Calu3 (cell line): ENCODE measurements at regions not wholly inside any gene's neighbourhood (a gene's known extent, or its start where the extent isn't known, plus 50 kb on each side); places are given as distances from the start of the nearest gene placed in this dataset.

ENCODE experiments used
- BruUV-seq: library from RNA; stranded (reverse); fragments of 400-500 nt; replicated peaks from 2 replicates; lab custom pipeline; 2021; lab: Mats Ljungman, UMichigan
- CTCF ChIA-PET: fragments of 300-600 bp; sonication (Branson Sonifier 250); formaldehyde crosslinking; loops from one replicate; lab custom pipeline; 2022; ENCODE audit warnings: antibody characterized with exemption; lab: Charles Lee
- DNase-seq: peaks from one replicate; pipeline ENCODE4 v3.0.0; 2022
- H3K27ac Mint-ChIP-seq: one replicate; pipeline ENCODE4 v1.8.0; 2022; ENCODE audit warnings: mixed read lengths; ENCODE audit not compliant: unreplicated experiment
- H3K27me3 Mint-ChIP-seq: one replicate; pipeline ENCODE4 v1.8.0; 2022; ENCODE audit warnings: mixed read lengths; ENCODE audit not compliant: unreplicated experiment
- H3K36me3 Mint-ChIP-seq: one replicate; pipeline ENCODE4 v1.8.0; 2022; ENCODE audit warnings: mild to moderate bottlenecking, moderate library complexity, mixed read lengths; ENCODE audit not compliant: insufficient read depth, unreplicated experiment
- H3K4me1 Mint-ChIP-seq: one replicate; pipeline ENCODE4 v1.8.0; 2022; ENCODE audit warnings: mild to moderate bottlenecking, low read depth, mixed read lengths; ENCODE audit not compliant: unreplicated experiment
- H3K4me3 Mint-ChIP-seq: one replicate; pipeline ENCODE4 v1.8.0; 2022; ENCODE audit warnings: mild to moderate bottlenecking, low read depth, moderate library complexity, mixed read lengths; ENCODE audit not compliant: unreplicated experiment
- H3K9me3 Mint-ChIP-seq: one replicate; pipeline ENCODE4 v1.8.0; 2022; ENCODE audit warnings: low read depth, mixed read lengths; ENCODE audit not compliant: unreplicated experiment
- intact Hi-C: fragments of 100-400 bp; cut with micrococcal nuclease; formaldehyde crosslinking; loops from one replicate; pipeline ENCODE4 v1.10.0; 2022; ENCODE audit not compliant: unreplicated experiment
- TF ChIP-seq, protein P1 (sequence below): fragments of 200-600 bp; IDR thresholded peaks from one replicate; pipeline ENCODE4 v1.8.0; 2022; ENCODE audit warnings: antibody characterized with exemption; ENCODE audit not compliant: unreplicated experiment

DNA sequence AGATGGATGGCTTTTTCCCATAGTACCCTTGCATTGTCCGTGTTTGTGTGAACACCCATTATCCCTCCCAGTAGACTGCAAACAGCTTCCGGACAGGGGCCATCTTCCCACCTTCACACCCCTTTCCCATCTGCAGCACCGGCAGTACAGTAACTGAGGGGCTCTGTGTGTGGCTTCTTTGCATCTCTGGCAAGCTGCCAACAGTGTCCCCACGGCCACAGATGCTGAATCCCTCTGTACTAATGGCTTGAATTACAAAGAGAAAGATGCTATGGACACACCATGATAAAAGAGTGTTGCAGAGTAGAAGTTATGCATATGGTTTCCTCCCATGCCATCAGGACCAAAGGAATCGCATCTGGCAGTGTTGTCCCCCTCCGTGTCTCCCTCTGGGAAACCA, 101.1 kb upstream of the CDYL start:
- no TSS peak for BruUV-seq
- CTCF ChIA-PET: no interaction called here
- TF ChIP-seq, protein P1, sequence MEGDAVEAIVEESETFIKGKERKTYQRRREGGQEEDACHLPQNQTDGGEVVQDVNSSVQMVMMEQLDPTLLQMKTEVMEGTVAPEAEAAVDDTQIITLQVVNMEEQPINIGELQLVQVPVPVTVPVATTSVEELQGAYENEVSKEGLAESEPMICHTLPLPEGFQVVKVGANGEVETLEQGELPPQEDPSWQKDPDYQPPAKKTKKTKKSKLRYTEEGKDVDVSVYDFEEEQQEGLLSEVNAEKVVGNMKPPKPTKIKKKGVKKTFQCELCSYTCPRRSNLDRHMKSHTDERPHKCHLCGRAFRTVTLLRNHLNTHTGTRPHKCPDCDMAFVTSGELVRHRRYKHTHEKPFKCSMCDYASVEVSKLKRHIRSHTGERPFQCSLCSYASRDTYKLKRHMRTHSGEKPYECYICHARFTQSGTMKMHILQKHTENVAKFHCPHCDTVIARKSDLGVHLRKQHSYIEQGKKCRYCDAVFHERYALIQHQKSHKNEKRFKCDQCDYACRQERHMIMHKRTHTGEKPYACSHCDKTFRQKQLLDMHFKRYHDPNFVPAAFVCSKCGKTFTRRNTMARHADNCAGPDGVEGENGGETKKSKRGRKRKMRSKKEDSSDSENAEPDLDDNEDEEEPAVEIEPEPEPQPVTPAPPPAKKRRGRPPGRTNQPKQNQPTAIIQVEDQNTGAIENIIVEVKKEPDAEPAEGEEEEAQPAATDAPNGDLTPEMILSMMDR: no peak
- Mint-ChIP-seq H3K27ac (no peak overlapping the region), H3K27me3 (peaks cover 13% of the 10 kb centered on the region), H3K4me3 (no peak overlapping the region), H3K4me1 (no peaks in the 10 kb centered on the region), H3K9me3 (no peaks in the 10 kb centered on the region), H3K36me3 (no peaks in the 10 kb centered on the region)
- DNase-seq: no peak
- intact Hi-C loops: no loop called here

DNA sequence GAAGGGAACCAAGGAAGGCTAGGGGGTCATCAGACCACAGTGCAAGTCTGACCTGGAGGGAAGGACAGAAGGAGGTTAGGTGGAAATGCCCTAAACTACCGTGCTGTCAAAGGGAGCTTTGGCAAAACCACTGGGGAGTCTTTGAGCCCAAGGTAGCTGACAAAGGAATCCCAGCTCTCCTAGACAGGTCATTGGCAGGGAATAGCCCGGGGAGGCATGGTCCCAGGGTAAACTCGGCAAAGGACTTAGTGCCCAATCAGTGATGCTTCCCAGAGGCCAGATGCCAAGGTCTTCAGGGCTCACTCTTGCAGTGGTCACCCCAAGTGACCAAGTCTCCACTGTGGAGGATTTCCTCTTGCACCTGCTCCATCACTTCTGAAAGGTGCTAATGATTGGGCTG, 102.3 kb upstream of the CDYL start:
- no TSS peak for BruUV-seq
- no peak for DNase-seq
- TF ChIP-seq, protein P1: no peak
- no peaks in the 10 kb centered on the region for H3K4me1 Mint-ChIP-seq
- H3K36me3 Mint-ChIP-seq: no peaks in the 10 kb centered on the region
- no peaks in the 10 kb centered on the region for H3K9me3 Mint-ChIP-seq
- H3K27ac Mint-ChIP-seq: no peak overlapping the region
- CTCF ChIA-PET: no interaction called here
- H3K4me3 Mint-ChIP-seq: no peak overlapping the region
- peaks cover 13% of the 10 kb centered on the region for H3K27me3 Mint-ChIP-seq
- intact Hi-C loops: no loop called here

DNA sequence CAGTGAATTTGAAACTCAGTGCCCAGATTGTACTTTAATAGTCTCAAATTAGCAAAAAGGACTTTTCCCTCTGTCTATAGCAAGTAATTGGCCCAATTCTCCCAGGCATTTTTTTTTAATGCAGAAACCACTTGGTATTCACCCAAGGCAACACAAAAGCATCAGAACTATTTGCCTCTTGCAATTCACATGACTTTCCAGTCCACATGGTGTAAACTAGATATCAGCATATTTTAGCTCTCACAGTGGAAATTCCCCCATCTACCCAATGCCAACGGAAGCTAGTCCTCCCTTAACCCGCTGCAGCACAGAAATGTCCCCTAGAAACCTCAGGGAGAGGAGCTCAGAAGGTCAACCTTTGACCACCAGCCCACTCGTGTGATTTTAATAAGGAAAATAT, 103.4 kb upstream of the CDYL start:
- TF ChIP-seq, protein P1: no peak
- DNase-seq: no peak
- Mint-ChIP-seq H3K4me1 (no peaks in the 10 kb centered on the region), H3K27ac (no peak overlapping the region), H3K4me3 (no peak overlapping the region), H3K36me3 (no peaks in the 10 kb centered on the region), H3K9me3 (no peaks in the 10 kb centered on the region), H3K27me3 (peaks cover 13% of the 10 kb centered on the region)
- CTCF ChIA-PET: no interaction called here
- BruUV-seq: no TSS peak
- intact Hi-C loops: no loop called here

DNA sequence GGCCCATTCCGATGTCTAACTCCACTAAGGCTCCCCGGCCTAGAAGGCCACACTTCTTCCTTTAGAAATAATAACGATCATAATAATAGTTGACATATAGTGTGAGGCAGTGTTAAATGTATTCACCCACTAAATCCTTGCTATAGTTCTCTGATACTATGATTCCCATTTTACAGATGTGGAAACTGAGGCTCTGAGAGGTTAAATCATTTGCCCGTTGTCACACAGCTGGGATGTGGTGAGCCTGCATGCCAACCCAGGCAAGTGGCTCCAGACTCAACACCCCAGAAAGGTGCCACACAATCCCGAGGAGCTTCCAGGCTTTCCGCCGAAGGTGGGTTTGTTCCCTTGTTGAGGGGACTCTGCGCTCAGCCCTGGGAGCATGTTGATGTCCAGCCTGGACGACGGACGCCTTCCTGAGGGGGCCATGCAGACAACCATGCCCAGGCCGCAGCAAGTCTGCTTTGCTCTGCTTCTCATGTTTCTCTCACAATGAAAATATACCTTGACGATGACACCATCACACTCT, 104.6 kb upstream of the CDYL start:
- Mint-ChIP-seq H3K27ac (no peak overlapping the region), H3K4me1 (no peaks in the 10 kb centered on the region), H3K4me3 (no peak overlapping the region), H3K36me3 (no peaks in the 10 kb centered on the region), H3K27me3 (peaks cover 13% of the 10 kb centered on the region), H3K9me3 (no peaks in the 10 kb centered on the region)
- DNase-seq: no peak
- BruUV-seq: no TSS peak
- CTCF ChIA-PET: no interaction called here
- TF ChIP-seq, protein P1: no peak
- intact Hi-C loops: no loop called here
